Activated T-cell treated with anti-CD3 and anti-CD28 coated beads for 4 hours (primary cell): ENCODE measurements at regions not wholly inside any gene's neighbourhood (a gene's known extent, or its start where the extent isn't known, plus 50 kb on each side); places are given as distances from the start of the nearest gene placed in this dataset.

Experiments used
- DNase-seq: peaks from one replicate; pipeline ENCODE4 v3.0.0-alpha.2; 2020

GRCh38 chr9:121550041-121550440, 50.4 kb upstream of the GGTA1 start:
- no peak for DNase-seq

GRCh38 chr9:121550569-121551512, 51.2 kb upstream of the GGTA1 start:
- DNase-seq, result peak; percentile 51

- no peak for DNase-seq
These were observed 52.5 kb upstream of the GGTA1 start for GRCh38 chr9:121551985-121552753.

GRCh38 chr9:121556082-121556481, 56.4 kb upstream of the GGTA1 start:
- no peak for DNase-seq

- DNase-seq, result no peak
These were observed 56.9 kb upstream of the GGTA1 start for GRCh38 chr9:121556580-121556979.

- no peak for DNase-seq
These were observed 58.2 kb upstream of the GGTA1 start for GRCh38 chr9:121557581-121558447.

GRCh38 chr9:121558473-121558872, 58.8 kb upstream of the GGTA1 start:
- no peak for DNase-seq

GRCh38 chr9:121559183-121559582, 59.5 kb upstream of the GGTA1 start:
- no peak for DNase-seq

- no peak for DNase-seq
These were observed 61.3 kb upstream of the GGTA1 start for GRCh38 chr9:121560921-121561320.

- no peak for DNase-seq
These were observed 62.0 kb upstream of the GGTA1 start for GRCh38 chr9:121561385-121562222.

GRCh38 chr9:121562301-121562700, 62.7 kb upstream of the GGTA1 start:
- no peak for DNase-seq

- DNase-seq, result no peak
These were observed 63.8 kb upstream of the GGTA1 start for GRCh38 chr9:121563425-121563824.

GRCh38 chr9:121563881-121564460, 64.3 kb upstream of the GGTA1 start:
- no peak for DNase-seq

- no peak for DNase-seq
These were observed 65.0 kb upstream of the GGTA1 start for GRCh38 chr9:121564504-121565260.

- DNase-seq, result no peak
These were observed 67.1 kb upstream of the GGTA1 start for GRCh38 chr9:121566481-121567465.

- DNase-seq, result no peak
These were observed 68.1 kb upstream of the GGTA1 start for GRCh38 chr9:121567500-121568342.

- no peak for DNase-seq
These were observed 69.0 kb upstream of the GGTA1 start for GRCh38 chr9:121568343-121569265.
